NCI-H510A (cell line): ENCODE measurements at regions not wholly inside any gene's neighbourhood (a gene's known extent, or its start where the extent isn't known, plus 50 kb on each side); places are given as distances from the start of the nearest gene placed in this dataset.
"Not testable (repeated sequence)": the region's sequence is repeated elsewhere in the genome, so short reads cannot be mapped to it uniquely, and the experiment has no call there.

Experiments used
- DNase-seq: peaks from one replicate; lab custom pipeline; 2025; lab: John Stamatoyannopoulos, UW

GRCh38 chr13:59247171-59247570 lies 916.6 kb downstream of the DIAPH3 start:
- no peak for DNase-seq

- no peak for DNase-seq
These were observed 913.2 kb downstream of the DIAPH3 start for GRCh38 chr13:59250336-59251189.

GRCh38 chr13:59259165-59260000 lies 904.3 kb downstream of the DIAPH3 start:
- DNase-seq = no peak

- DNase-seq = no peak
These were observed 901.7 kb downstream of the DIAPH3 start for GRCh38 chr13:59261928-59262488.

- no peak for DNase-seq
These were observed 900.2 kb downstream of the DIAPH3 start for GRCh38 chr13:59263531-59263930.

GRCh38 chr13:59266478-59267063 lies 897.2 kb downstream of the DIAPH3 start:
- DNase-seq = no peak

- no peak for DNase-seq
These were observed 894.3 kb downstream of the DIAPH3 start for GRCh38 chr13:59269476-59269875.

GRCh38 chr13:59270327-59270726 lies 893.4 kb downstream of the DIAPH3 start:
- DNase-seq = no peak

GRCh38 chr13:59274958-59275727 lies 888.6 kb downstream of the DIAPH3 start:
- DNase-seq = no peak

GRCh38 chr13:59276436-59276835 lies 887.3 kb downstream of the DIAPH3 start:
- DNase-seq = no peak

GRCh38 chr13:59277106-59277505 lies 886.6 kb downstream of the DIAPH3 start:
- DNase-seq = no peak

GRCh38 chr13:59279028-59279427 lies 884.7 kb downstream of the DIAPH3 start:
- no peak for DNase-seq

GRCh38 chr13:59279576-59279975 lies 884.2 kb downstream of the DIAPH3 start:
- no peak for DNase-seq

GRCh38 chr13:59280297-59280696 lies 883.4 kb downstream of the DIAPH3 start:
- DNase-seq = no peak

GRCh38 chr13:59281453-59281852 lies 882.3 kb downstream of the DIAPH3 start:
- DNase-seq = no peak

- DNase-seq = not testable (repeated sequence)
These were observed 871.5 kb downstream of the DIAPH3 start for GRCh38 chr13:59292240-59292639.

- DNase-seq = no peak
These were observed 864.1 kb downstream of the DIAPH3 start for GRCh38 chr13:59299584-59299983.

- DNase-seq = no peak
These were observed 863.2 kb downstream of the DIAPH3 start for GRCh38 chr13:59300355-59301173.

GRCh38 chr13:59301174-59301567 lies 862.6 kb downstream of the DIAPH3 start:
- no peak for DNase-seq

- DNase-seq = no peak
These were observed 860.3 kb downstream of the DIAPH3 start for GRCh38 chr13:59303433-59303832.

- no peak for DNase-seq
These were observed 859.1 kb downstream of the DIAPH3 start for GRCh38 chr13:59304596-59304995.
